ENCODE measurements at regions not wholly inside any gene's neighbourhood (a gene's known extent, or its start where the extent isn't known, plus 50 kb on each side); places are given as distances from the start of the nearest gene placed in this dataset.

DNA sequence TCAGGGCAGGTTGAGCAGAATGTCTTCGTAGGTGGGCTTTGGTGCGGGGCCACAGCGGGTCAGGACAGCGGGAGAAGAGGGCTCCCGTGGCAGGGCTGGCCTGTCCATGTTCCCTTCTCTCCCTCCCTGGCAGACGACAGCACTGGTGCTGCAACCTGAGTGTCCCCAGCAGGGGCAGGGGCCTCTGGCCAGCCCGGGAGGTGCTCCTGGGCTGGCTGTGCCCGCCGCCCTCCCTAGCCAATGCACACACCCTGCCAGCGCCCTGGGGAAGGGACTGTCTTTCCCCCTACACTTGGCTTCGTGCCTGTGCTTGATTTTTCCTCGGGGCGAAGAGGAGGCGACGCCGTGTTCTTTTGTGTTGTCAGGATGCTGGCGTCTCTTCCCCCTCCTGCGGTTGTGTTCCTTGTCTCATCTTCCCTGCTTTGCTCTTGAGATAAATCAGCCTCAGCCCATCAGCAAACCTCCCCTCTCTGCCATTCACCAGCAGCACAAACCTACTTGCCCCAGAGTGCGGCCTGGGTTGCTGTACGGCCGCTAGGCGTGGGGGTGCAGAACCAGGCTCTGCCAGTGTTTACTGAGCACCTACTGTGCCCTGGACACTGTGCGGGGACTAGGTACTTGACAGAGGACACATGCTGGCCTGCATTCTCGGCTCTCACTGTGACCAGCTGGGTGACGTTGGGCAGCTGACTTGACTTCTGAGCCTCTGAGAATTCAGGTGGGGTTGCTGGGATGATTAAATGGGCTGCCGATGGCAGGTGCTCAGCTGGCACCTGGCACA, 237.3 kb upstream of the CIBAR2 start:
- H3K79me2 ChIP-seq (ENCODE audit: insufficient read depth): no peaks in the 10 kb centered on the region
- H3K27me3 ChIP-seq (ENCODE audit: insufficient read depth): no peaks in the 10 kb centered on the region
- POLR2A ChIA-PET: interaction anchor here (0.6 to 2.4 kb wide), 9 partner anchors 11 to 111 kb away, joined by 3 to 11 read pairs (median 7); no protein-coding TSS in a partner anchor
- no peaks in the 10 kb centered on the region for H3K9me2 ChIP-seq
- H3K36me3 ChIP-seq (replicated peaks in 1 of 2; ENCODE audit: control insufficient read depth in 1 of 2, insufficient read depth in 2 of 2, low read length in 1 of 2): no peaks in the 10 kb centered on the region
- no peak overlapping the region for H3K4me2 ChIP-seq
- peak overlapping the region in 1 of 2 experiments; percentile 97; a peak in 2 of 4 replicates for H3K27ac ChIP-seq (ENCODE audit: low read depth in 2 of 2, low read length in 1 of 2)
- TF ChIP-seq RCOR1 (IDR thresholded peaks at IDR 0.05; ENCODE audit: low read length) (0 out of 2 replicates have a peak, but pooled peaks have one; percentile 37), FOSL2 (IDR thresholded peaks at IDR 0.05; ENCODE audit: borderline replicate concordance, low read depth) (no peak), NRF1 (IDR thresholded peaks at IDR 0.05; ENCODE audit: low read depth, low read length) (no peak), EZH2phosphoT487 (IDR thresholded peaks at IDR 0.05; ENCODE audit: borderline replicate concordance, low read depth) (no peak), YY1 (IDR thresholded peaks at IDR 0.05; ENCODE audit: low read depth) (no peak), EP300 (IDR thresholded peaks at IDR 0.05; ENCODE audit: borderline replicate concordance in 1 of 2, low read depth in 1 of 2, low read length in 1 of 2) (peak in 1 of 2 experiments; percentile 55; a peak in 1 of 4 replicates)
- CTCF ChIA-PET: interaction anchor here (0.6 to 6.2 kb wide), 25 partner anchors 10 to 310 kb away, joined by 3 to 37 read pairs (median 4); no protein-coding TSS in a partner anchor
- H2AFZ ChIP-seq (ENCODE audit: low read depth): no peak overlapping the region
- DNase-seq: peak; percentile 85
- no peak overlapping the region for H3K9ac ChIP-seq
- 71% methylated on average over 14 of the region's 26 CpGs for WGBS (ENCODE audit: low lambda C conversion rate)
- peaks cover 20% of the 10 kb centered on the region for H3F3A ChIP-seq (replicated peaks; ENCODE audit: insufficient read depth)
- H3K9me3 ChIP-seq: no peaks in the 10 kb centered on the region
- no peak overlapping the region for H3K4me3 ChIP-seq (ENCODE audit: low read depth in 2 of 2, low read length in 1 of 2)
- H3K4me1 ChIP-seq (ENCODE audit: control insufficient read depth in 1 of 2, insufficient read depth in 2 of 2, low read depth in 1 of 2, low read length in 1 of 2): peaks cover 16 to 68% of the 10 kb centered on the region in 2 experiments; a peak in 3 of 4 replicates
- H4K20me1 ChIP-seq (ENCODE audit: insufficient read depth): peaks cover 8% of the 10 kb centered on the region

- peaks cover 8% of the 10 kb centered on the region for H4K20me1 ChIP-seq (ENCODE audit: insufficient read depth)
- no peak overlapping the region for H2AFZ ChIP-seq (ENCODE audit: low read depth)
- no peak for DNase-seq
- H3K4me1 ChIP-seq (ENCODE audit: control insufficient read depth in 1 of 2, insufficient read depth in 2 of 2, low read depth in 1 of 2, low read length in 1 of 2): peaks cover 23 to 72% of the 10 kb centered on the region in 2 experiments; a peak in 3 of 4 replicates
- ChIA-PET POLR2A (interaction anchor here (1.4 to 2.4 kb wide), 3 partner anchors 16 to 36 kb away, joined by 3 to 11 read pairs (median 5); no protein-coding TSS in a partner anchor), CTCF (interaction anchor here (0.6 to 6.2 kb wide), 14 partner anchors 9 to 309 kb away, joined by 3 to 37 read pairs (median 4); no protein-coding TSS in a partner anchor)
- peak overlapping the region; percentile 62 to 97; a peak in 3 of 4 replicates for H3K27ac ChIP-seq (ENCODE audit: low read depth in 2 of 2, low read length in 1 of 2)
- TF ChIP-seq RCOR1 (IDR thresholded peaks at IDR 0.05; ENCODE audit: low read length) (no peak), JUND (IDR thresholded peaks at IDR 0.05) (no peak), SMC3 (IDR thresholded peaks at IDR 0.05; ENCODE audit: low read depth, low read length) (no peak)
- TF ChIP-seq, protein P1, sequence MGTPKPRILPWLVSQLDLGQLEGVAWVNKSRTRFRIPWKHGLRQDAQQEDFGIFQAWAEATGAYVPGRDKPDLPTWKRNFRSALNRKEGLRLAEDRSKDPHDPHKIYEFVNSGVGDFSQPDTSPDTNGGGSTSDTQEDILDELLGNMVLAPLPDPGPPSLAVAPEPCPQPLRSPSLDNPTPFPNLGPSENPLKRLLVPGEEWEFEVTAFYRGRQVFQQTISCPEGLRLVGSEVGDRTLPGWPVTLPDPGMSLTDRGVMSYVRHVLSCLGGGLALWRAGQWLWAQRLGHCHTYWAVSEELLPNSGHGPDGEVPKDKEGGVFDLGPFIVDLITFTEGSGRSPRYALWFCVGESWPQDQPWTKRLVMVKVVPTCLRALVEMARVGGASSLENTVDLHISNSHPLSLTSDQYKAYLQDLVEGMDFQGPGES (IDR thresholded peaks at IDR 0.05; ENCODE audit: low read depth, low read length): no peak
- peaks cover 26% of the 10 kb centered on the region for H3F3A ChIP-seq (replicated peaks; ENCODE audit: insufficient read depth)
- no peak overlapping the region for H3K9ac ChIP-seq
- 66% methylated on average over 4 of the region's 10 CpGs for WGBS (ENCODE audit: low lambda C conversion rate)
- H3K9me3 ChIP-seq: no peaks in the 10 kb centered on the region
- H3K27me3 ChIP-seq (ENCODE audit: insufficient read depth): no peaks in the 10 kb centered on the region
- no peaks in the 10 kb centered on the region for H3K79me2 ChIP-seq (ENCODE audit: insufficient read depth)
- no peak overlapping the region for H3K4me3 ChIP-seq (ENCODE audit: low read depth in 2 of 2, low read length in 1 of 2)
- no peaks in the 10 kb centered on the region for H3K9me2 ChIP-seq
- H3K36me3 ChIP-seq (replicated peaks in 1 of 2; ENCODE audit: control insufficient read depth in 1 of 2, insufficient read depth in 2 of 2, low read length in 1 of 2): no peaks in the 10 kb centered on the region
- H3K4me2 ChIP-seq: peak overlapping the region; percentile 35; the same call in 1 of the 2 replicates
These were observed 238.0 kb upstream of the CIBAR2 start for GRCh38 chr16:85350146-85350728.
